Dermis microvascular lymphatic vessel endothelial cell (primary cell): ENCODE measurements at regions not wholly inside any gene's neighbourhood (a gene's known extent, or its start where the extent isn't known, plus 50 kb on each side); places are given as distances from the start of the nearest gene placed in this dataset.
"Not testable (repeated sequence)": the region's sequence is repeated elsewhere in the genome, so short reads cannot be mapped to it uniquely, and the experiment has no call there.

Source experiments
- DNase-seq, 2 donors: peaks; one replicate each; pipeline versions ENCODE4 v3.0.0 to v3.0.0-alpha.2; 2010; ENCODE audit warnings: low read depth in 2 of 2

DNA sequence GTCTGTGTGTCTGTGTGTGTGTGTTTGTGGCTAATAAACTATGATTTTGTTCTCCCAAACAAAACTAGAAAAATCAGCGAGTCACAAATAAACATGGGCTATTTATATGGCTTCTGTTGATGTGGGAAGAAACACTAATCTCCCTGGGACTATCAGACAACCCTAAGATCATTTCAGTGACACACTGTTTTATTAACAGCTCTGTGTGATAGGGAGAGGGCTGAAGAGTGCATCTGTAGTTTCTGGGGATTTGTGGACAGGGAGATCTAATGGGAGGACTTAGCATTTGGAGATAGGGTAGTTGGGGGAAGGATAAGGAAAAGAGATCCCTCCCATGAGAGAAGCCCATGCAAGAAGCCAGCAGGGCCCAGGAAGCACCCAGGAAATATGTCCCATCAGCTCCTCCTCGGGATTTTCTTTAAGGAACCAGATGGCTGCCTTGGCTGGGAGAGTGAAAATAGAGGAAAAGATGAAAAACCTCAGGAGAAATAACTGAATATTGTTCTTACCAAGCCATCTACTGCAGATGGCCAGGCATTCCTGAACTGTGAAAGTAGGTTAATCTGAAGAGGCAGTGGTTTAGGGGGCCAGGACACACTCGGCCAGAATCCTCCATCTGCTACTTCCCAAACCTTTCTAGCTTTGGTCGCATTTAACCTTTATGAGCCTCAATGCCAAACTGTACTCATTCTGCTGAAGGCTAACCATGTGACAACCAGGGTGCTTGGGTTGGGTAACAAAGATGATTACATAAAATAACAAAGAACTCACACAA, 253.4 kb downstream of the BTG1 start:
- DNase-seq = no peak

DNA sequence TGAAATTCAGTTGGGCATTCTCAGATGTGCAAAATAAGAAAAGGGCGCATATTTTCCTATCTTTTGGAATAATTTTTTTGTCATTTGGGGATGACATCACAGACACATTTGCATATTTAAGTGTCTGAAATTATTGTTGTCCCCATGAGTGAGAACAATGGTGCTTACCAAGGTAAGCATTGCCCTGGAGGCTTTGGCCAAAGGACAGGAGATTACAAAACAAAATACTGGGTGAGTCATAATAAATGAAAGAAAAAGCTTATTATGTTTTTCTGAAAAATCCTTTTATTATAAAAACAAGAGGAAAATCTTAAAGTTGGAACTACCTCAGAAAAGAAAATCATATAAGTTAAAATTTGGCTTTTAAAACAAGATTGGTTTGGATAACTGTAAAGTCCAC, 254.9 kb downstream of the BTG1 start:
- DNase-seq = peak; percentile 48 to 61

DNA sequence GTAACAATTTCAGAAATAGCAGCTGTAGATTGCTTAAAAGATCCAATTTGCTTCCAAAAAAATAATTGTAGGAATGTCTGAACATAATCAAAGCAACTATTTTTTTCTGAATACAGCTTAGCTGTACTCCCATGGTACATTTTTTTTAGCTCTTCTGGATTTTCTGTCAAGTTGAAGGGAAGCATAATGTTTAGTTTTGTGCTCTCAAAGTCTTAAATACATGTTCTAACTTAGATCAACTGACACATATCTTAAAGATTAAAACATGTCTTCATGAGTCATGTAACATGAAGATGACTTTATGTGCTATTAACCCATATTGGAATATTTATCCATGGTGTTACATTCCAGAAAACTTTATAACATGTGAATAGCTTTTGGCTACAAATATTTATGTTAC, 255.7 kb downstream of the BTG1 start:
- no peak for DNase-seq

DNA sequence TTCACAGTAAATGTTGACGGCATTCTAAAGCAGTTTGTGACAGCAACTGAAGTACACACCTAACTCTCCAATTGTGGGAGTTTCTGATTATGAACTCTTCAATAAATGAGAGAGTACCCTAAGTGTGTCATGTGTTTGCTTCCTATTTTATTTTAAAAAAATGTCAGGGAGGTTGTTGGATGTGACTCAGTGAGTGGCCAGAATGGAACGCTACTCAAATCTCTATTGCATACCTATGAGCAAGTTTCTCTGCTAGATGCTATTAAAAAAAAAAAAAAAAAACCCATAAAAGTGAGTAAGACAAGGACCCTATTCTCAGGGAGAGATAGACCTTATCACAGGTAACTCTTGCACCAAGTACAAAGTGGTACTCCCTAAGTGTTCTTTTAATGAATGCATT, 256.6 kb downstream of the BTG1 start:
- no peak for DNase-seq

DNA sequence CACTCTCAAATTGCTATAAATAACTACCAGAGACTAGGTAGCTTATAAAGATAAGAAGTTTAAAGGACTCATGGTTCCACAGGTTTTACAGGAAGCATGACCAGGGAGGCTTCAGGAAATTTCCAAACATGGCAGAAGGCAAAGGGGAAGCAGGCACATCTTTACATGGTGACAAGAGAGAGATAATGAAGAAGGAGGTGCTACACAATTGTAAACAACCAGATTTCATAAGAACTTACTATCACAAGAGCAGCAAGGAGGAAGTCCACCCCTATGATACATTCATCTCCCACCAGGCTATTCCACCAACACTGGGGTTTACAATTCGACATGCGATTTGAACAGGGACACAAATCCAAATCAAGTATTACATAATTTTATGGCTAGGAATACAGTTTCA, 257.7 kb downstream of the BTG1 start:
- no peak for DNase-seq

DNA sequence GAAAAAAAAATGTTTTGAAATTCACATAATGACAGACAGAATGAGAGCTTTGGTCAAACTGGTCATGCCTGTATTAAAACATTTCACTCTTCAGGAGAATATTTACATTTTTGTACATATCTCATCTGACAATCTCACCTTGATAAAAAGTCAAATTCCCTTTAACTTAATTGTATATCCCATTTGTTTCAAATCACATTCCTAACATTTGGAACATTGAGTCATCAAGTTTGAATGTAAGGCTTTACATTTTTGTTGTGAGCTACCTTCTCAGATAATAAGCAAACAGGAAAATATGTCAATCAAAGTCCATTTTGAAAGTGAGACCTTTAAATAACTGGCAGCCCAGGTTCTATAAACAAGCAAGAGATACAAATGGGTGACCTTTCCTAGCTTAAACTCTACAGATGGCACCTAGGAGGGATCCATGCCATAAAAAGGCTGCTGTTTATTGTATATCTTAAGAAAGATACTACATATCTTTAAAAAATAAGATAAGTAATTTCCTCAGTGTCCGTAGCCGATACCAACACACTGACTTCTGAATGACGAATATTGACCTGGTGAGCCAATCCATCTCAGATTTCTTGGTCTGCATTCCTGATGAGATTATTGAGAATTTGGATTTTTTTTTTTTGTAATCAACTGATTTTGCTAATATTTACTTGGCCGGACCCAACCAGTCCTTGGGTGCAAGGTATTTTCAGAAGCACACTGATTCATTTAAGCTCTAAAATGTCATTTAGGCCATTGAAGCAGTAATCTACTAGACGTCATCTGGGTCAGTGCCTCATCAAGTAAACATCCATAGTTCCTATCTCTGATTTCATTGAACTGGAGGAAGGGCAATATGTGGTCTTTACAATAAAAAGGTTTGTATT, 259.6 kb downstream of the BTG1 start:
- DNase-seq = peak in 1 of 2 donors; percentile 33

DNA sequence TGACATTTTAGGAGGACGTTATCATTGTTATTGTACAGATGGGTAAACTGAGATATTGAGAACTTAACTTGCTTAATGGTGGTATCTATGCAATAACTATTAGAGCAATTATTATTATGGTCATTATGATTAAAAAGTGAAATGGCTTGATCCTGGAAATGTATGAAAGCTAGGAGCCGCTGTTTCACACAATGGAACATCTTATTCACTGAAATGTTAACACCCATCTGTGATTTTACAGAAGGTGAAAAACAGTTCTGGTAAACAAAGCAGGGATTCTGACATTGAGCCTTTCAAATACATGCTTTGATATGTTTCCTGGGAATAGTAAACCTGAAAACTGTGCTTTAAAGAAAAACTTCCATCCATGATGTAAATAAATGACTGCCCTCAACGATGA, 261.4 kb downstream of the BTG1 start:
- no peak for DNase-seq

DNA sequence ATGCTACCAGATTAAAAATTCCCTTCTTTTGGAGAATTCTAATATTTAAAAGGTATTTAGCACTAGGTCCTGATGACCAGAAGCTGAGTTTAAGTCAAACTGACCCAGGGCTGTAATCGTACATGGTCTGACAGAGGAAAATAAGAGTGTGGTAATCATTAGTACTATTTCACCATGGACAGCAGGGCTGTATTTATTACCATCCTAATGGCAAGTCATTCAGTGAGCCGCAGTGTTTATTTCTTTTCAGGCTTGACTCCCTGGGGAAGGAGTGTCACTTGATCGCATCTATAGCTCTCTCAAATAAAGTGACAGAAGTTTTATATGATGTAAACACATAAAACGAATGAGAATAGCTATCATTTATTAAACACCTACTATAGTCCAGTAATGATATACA, 261.8 kb downstream of the BTG1 start:
- no peak for DNase-seq

DNA sequence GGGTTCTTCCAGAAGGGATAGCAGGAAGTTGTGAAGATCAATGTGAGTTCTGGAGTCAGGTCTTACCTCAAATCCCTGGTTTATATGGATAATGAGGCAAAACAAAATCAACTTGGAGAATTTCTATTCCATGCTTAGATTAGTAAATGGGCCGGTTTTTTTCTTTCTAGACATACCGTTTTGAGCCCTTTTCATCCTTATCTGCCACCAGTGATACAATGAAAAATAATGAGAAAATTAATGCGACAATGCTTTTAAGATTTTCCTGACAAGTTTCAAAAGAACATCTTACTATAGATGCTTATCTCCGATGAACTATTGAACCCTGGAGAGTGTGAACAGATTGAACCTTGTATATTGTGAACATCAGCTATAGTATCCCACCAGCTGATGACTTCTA, 262.7 kb downstream of the BTG1 start:
- DNase-seq = no peak

DNA sequence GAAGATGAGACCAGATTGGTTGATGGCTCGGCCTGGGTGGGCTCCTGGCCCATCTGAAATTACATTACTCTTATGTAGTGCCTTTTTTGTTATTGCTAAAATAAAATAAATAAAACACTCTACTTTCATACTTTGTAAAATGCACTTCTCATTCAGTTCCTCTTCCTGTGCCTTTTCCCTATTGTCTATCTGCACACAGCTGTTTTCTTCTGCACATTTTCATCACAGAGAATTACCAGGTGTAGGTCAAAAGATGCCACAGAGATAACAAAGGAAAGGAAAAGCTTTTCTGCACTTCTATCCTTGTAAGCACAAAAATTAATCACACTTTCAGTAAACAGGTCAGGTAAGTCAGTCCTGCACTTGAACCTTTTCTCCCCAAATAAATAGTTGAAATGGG, 265.1 kb downstream of the BTG1 start:
- DNase-seq = peak in 1 of 2 donors; percentile 11

DNA sequence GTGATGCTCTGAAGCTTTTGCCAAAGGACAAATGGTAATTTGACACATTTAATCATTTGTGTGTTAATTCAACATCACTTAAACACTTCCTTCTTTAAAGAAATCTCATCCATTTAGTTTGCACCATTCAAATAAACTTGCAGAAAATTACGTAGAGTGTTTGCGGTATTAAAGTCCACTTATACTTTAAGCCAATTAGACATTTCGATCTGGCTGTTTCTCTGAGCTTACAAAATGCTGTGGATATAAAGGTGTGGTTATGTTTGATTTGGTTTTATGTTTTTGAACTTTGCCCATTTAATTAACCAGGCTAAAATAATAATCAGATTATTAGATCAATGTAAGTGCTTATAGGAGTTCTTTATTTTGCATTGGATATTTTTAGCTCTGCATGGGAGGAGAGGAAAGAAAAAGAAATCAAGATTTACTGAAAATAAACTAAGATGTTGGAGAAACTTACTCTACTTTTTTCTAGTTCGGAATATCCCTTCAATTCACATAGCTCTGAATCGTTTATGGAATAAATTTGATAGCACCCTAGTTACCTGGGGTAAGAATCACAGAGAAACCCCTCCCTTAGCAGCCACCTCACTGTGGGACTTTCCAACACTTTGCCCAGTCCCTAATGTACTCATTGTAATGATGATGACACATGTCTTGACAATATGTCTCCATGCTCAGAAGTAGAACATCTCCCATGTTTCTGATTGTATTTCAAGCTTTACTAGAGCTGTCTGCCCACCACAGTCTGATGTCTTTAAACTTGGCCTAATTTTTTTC, 268.0 kb downstream of the BTG1 start:
- no peak for DNase-seq

DNA sequence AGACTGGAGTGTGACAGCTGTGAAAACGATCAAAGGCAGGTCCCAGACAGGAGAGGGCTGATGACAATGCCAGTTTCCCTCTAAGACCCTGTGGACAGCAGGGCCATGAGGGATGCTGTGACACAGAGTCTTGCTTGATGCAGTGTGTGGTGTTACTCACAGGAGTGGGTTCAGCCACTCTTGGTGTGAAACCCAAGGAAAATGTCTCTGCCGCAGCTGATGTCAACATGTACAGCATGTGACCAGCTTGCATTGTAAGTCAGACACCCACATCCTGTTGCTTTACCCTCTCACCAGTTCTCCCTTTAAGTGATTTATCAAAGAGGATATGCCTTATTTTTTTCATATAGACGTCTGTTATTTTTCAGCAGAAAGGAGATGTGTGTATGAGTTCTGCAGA, 268.6 kb downstream of the BTG1 start:
- peak in 1 of 2 donors; percentile 87 for DNase-seq

DNA sequence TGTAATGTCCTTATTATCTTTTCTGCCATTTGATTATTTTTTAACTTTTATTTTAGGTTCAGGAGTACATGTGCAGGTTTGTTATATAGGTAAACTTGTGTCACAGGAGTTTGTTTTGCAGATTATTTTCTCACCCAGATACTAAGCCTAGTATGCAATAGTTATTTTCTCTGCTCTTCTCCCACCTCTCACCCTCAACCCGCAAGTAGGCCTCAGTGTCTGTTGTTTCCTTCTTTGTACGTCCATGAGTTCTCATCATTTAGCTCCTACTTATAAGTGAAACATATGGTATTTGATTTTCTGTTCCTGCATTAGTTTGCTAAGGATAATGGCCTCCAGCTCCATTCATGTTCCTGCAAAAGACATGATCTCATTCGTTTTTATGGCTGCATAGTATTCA, 270.0 kb downstream of the BTG1 start:
- DNase-seq = not testable (repeated sequence)

DNA sequence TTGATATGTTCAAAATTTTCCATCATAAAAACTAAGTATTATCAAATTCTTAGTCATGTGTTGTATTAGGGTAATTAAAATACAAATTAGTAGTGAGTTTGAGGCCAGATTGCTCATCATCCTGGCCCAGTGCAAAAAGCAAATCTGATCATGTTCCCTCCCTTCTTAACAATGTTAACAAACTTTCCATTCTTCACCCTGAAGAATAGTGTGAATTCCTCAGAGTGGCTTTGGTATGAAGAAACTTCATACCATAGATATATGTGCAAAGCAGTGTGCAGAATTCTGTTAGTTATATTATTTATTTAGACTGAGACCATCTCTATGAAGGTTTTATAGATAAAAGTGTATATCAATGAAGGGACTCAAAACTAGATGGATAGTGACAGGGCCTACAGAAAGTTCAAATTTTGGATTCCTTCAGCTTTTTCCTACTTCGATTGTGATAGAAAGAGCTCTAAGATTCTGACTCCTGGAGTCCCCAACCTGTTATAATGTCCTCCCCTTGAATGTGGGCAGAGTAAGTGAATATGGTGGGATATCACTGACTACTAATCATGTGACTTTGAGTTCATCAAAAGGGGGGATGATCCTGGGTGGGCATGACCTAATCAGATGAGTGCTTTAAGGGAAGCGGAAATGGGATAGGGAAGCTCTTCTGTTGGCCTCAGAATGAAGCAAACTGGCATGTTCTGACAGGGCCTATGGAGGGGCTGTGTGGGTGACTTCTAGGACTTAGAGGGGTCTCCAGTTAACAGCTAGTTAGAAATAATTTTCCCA, 271.4 kb downstream of the BTG1 start:
- DNase-seq = no peak

DNA sequence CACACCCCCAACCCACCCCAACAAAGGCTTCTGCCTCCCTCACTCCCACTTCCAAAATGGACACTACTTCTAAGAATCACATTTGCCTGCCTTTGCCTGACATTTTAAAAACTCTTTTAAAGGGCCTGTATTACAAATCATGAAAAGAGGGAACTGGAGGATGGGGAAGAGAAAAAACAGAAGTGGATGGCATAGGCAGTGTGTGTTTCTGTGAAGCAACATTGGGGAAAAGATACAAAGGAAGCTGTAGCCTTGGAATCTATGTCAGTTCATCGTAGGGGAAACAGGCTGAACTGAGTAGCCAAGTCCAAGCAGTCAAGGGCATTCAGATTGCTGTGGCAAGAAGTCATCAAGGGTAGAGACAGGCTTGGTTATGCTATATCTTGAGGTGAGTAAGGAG, 273.9 kb downstream of the BTG1 start:
- DNase-seq = no peak

DNA sequence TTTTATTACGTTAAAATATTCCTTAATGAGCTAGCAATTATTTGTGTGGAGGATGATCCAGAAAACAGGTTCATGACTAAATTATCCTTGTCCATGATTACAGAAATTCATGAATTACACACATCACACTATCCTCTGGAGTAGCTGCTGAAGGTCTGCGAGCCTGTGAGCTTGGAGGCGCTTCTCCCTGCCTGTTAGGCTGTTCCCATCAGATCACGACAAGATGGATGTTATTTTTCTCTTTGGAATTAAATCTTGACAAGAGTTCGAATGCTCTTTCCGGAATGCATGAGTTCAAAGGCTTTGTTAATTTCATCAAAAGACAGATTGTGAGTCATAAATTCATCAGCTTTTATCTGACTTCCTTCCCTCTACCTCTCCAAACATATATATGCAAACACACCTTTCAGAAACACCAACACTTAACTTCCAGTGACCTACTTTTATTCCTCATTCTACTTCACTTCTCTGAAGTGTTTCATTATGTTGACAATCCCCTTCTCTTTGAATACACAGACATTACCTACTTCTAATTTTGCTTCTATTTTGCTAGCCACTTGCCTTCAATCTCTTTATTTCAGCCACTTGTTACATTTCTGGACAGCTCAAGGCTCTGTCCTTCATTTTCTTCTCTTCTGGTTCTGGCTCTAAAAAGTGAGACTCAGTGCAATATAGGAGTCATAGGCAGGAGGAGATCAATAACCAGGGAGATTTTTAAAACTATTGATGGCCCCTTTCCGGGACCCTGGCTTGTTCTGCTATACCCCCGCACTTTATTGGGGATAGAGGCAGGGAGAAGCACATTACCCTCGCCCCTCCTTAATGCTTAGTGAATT, 274.6 kb downstream of the BTG1 start:
- DNase-seq = no peak

DNA sequence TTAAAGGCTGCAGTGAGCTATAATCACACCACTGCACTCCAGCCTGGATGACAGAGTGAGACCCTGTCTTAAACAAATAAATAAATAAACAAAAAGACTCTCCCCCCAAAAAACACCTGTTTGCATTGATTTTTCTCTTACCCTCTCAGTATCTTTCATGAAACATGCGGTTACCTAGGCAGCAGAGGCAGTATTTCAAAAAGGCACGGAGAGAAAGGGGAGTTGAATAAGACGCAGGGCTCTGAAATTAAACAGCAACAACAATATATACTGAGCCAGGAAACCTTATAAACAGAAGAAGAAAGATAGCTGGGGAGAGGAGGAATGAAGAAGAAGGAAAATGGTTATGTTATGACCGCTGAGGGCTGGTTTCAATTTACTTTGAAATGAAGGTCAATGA, 277.6 kb downstream of the BTG1 start:
- DNase-seq = no peak

DNA sequence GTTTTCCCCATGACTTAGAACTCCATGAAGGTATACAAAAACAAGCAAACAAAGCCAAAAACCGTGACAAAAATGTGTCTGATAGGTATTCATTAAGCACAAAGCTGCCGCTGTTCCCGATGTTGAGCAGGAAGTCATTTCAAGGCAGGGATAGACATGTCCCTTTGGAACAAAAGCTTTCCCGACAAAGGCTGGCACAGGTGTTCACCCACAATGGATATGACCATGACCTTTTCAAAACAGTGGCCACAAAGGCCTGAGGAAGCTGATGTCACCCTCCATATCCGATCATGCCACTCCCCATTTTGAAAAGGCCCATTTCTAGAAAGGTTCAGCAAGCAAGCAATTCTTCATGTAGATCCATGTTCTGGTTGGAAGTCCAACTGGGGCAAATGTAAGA, 279.1 kb downstream of the BTG1 start:
- DNase-seq = peak; percentile 50 to 80

DNA sequence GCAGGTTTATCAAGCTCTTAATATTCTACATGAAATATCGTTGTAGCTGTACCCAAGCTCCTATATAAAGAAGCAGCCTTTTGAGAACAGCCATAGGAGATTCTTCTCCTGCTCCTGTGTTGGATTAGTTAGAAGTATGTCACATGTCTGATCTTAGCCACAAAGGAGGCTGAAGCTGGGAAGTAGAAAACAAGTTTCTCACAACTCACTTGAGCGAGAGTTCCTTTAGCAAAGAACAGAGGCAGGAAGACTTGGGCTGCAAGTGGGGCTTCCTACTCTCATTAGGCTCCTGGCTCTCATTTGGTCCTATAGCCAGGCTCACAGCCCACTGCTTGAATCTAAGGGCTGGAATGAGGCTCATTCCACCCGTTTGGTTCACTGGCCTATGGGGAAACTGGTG, 281.9 kb downstream of the BTG1 start:
- no peak for DNase-seq

DNA sequence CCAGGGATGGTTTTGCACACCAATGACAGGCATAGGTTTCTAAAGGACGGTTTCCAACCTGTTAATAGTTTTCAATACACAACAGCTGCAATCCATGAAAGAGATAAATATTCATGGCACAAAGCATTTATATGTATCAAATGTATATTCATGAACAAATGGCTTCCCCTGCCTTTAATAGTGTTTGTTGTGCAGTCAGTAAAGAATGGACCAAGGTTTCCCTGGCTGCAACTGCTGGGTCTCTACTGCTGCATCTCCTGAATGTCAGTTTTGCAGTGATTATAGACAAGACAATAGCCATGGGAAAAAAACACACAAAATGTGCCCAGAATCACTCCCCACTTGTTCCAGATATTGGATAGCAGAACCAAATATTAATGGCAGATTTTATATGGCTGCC, 284.1 kb downstream of the BTG1 start:
- no peak for DNase-seq
